ENCODE measurements at regions not wholly inside any gene's neighbourhood (a gene's known extent, or its start where the extent isn't known, plus 50 kb on each side); places are given as distances from the start of the nearest gene placed in this dataset.

DNA sequence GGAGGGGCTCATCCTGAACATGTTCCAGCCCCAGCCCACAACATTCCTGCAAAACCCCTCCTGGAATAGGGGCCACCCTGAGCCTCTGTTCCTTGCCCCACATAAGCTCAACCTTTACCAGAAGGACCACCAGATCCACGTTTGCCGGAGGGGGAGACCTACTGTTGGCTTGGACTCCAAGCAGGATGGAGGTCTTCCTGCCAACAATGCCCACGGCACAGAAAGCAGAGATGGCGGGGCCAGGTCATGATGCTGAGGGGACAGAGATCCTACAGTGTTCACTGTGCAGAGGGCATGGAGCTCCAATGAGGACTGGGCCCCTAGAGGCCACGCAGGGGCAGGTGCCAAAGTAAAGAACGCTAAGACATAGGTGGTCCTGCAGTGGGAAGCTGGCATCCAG lies 98.5 kb upstream of the RAB6C start:
- no peak overlapping the region for H3K27ac ChIP-seq
- no peaks in the 10 kb centered on the region for H3K36me3 ChIP-seq
- ATAC-seq = no peak
- TF ChIP-seq, protein P1, sequence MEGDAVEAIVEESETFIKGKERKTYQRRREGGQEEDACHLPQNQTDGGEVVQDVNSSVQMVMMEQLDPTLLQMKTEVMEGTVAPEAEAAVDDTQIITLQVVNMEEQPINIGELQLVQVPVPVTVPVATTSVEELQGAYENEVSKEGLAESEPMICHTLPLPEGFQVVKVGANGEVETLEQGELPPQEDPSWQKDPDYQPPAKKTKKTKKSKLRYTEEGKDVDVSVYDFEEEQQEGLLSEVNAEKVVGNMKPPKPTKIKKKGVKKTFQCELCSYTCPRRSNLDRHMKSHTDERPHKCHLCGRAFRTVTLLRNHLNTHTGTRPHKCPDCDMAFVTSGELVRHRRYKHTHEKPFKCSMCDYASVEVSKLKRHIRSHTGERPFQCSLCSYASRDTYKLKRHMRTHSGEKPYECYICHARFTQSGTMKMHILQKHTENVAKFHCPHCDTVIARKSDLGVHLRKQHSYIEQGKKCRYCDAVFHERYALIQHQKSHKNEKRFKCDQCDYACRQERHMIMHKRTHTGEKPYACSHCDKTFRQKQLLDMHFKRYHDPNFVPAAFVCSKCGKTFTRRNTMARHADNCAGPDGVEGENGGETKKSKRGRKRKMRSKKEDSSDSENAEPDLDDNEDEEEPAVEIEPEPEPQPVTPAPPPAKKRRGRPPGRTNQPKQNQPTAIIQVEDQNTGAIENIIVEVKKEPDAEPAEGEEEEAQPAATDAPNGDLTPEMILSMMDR (IDR thresholded peaks at IDR 0.05) = no peak
- no peak overlapping the region for H3K4me3 ChIP-seq
- H3K27me3 ChIP-seq = peaks cover 0 to 13% of the 10 kb centered on the region in 2 donors
- no peak for DNase-seq
- peaks cover 3 to 6% of the 10 kb centered on the region in 2 donors for H3K4me1 ChIP-seq
- intact Hi-C loops (cut with DNase I) = no loop called here
- H3K9me3 ChIP-seq = no peaks in the 10 kb centered on the region

DNA sequence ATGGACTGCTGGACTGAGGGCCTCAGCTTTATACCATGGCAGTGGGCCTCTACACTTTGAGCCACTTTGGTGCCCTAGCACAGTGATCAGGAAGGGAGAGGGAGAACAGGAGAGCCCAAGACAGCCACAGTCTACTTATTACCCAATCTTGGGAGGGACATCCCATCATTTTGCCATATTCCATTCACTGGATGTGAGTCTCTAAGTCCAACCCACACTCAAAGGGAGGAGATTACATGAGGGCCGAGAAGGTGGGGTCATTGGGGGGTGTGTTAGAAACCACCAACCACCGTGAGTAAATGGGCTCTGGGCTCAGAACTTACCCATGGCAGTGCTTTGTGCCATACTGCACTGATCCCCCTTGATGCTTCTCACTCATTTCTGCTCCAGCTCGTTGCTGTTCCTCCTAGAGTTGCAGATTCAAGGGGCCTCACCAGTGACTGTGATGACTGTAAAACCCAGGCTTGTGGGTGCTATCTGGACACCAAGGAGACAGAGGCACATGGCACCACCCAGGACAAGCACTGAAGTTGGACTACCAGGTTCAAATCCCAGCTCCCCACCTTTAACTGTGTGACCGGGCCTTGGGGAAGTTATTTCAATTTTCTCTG lies 97.6 kb upstream of the RAB6C start:
- TF ChIP-seq, protein P1 (IDR thresholded peaks at IDR 0.05) = no peak
- no peak overlapping the region for H3K4me3 ChIP-seq
- H3K27me3 ChIP-seq = peaks cover 0 to 13% of the 10 kb centered on the region in 2 donors
- intact Hi-C loops (cut with DNase I) = no loop called here
- no peak overlapping the region for H3K27ac ChIP-seq
- H3K36me3 ChIP-seq = no peaks in the 10 kb centered on the region
- H3K4me1 ChIP-seq = peaks cover under 1 to 6% of the 10 kb centered on the region in 2 donors
- DNase-seq (no peak), ATAC-seq (no peak)
- no peaks in the 10 kb centered on the region for H3K9me3 ChIP-seq

DNA sequence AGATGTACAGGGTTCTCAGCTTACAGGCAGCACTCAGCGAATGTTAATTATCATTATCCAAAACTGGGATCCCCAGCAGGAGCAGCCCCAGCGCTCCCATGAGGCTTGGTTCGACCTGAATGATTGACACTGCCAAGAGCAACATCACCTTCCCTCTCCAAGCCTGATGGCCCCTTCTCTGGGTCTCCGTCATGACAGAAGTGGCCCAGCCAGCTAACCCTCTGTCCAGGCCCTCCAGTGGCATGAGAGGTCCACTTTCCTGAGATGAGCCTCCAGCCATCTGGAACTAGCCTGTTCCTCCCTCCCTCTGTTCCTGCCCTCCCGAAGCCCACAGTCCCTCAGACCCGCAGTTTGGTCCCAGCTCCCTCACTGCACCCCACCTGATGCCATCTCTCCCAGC lies 97.0 kb upstream of the RAB6C start:
- peaks cover 0 to 13% of the 10 kb centered on the region in 2 donors for H3K27me3 ChIP-seq
- H3K27ac ChIP-seq = no peak overlapping the region
- intact Hi-C loops (cut with DNase I) = no loop called here
- no peak overlapping the region for H3K4me3 ChIP-seq
- DNase-seq = no peak
- TF ChIP-seq, protein P1 (IDR thresholded peaks at IDR 0.05) = no peak
- H3K36me3 ChIP-seq = no peaks in the 10 kb centered on the region
- no peaks in the 10 kb centered on the region for H3K9me3 ChIP-seq
- H3K4me1 ChIP-seq = peaks cover 0 to 6% of the 10 kb centered on the region in 2 donors
- ATAC-seq = no peak

DNA sequence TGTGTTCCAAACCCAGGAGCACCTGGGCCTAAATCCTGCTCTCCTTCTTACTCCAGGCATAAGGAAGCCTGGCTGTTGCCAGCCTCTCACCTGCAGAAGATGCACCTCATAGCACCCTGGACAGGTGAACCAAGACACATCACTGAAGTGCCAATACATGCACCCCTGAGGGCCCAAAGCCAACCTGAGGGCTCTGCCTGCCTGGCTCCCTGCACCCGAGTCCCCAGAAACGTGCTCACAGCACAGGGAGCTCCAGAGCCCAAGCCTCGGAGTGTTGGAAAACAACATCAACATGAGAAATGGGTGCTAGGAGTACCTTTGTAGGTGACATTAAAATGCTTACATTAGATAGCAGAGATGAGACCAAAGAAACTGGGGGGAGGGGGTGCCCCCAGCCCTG lies 96.3 kb upstream of the RAB6C start:
- intact Hi-C loops (cut with DNase I) = no loop called here
- TF ChIP-seq, protein P1 (IDR thresholded peaks at IDR 0.05) = no peak

DNA sequence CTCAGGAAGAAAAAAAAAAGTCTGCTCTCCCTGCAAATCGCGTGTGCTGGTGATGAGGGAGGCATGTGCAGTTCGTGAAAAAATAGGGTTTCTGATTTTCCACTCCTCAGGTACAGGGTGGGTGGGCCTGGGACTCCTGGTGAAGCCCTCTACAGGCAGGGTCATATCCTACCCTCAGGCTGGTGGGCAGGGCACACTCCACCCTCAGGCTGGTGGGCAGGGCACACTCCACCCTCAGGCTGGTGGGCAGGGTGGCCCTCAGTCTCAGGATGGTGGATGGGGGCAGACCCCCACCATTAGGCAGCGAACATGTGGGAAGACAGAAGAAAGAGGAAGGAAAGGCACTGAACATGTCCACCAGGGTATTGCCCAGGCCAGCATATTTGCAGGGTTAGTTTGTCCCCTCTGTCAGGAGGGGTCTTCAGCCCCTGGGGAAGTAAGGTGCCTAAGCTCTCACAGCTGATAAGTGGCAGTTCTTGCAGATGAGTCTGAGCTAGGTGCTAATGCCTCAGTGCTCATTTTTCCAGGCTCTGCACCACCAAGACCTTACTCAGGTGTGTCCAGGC lies 95.2 kb upstream of the RAB6C start:
- no peak overlapping the region for H3K4me3 ChIP-seq
- TF ChIP-seq, protein P1 (IDR thresholded peaks at IDR 0.05) = no peak
- DNase-seq (no peak), ATAC-seq (no peak)
- no peak overlapping the region for H3K27ac ChIP-seq
- H3K9me3 ChIP-seq = no peaks in the 10 kb centered on the region
- no peaks in the 10 kb centered on the region for H3K36me3 ChIP-seq
- H3K4me1 ChIP-seq = no peaks in the 10 kb centered on the region
- peaks cover 0 to 13% of the 10 kb centered on the region in 2 donors for H3K27me3 ChIP-seq
- intact Hi-C loops (cut with DNase I) = no loop called here

More for the DNA sequence above, 96.3 kb upstream of the RAB6C start:
- no peak for DNase-seq
- no peaks in the 10 kb centered on the region for H3K36me3 ChIP-seq
- H3K27me3 ChIP-seq = peaks cover 0 to 13% of the 10 kb centered on the region in 2 donors
- no peaks in the 10 kb centered on the region for H3K9me3 ChIP-seq
- H3K4me3 ChIP-seq = no peak overlapping the region
- H3K27ac ChIP-seq = no peak overlapping the region
- ATAC-seq = no peak
- peaks cover 0 to 3% of the 10 kb centered on the region in 2 donors for H3K4me1 ChIP-seq
